ENCODE measurements at regions not wholly inside any gene's neighbourhood (a gene's known extent, or its start where the extent isn't known, plus 50 kb on each side); places are given as distances from the start of the nearest gene placed in this dataset.

- Histone ChIP-seq H3K4me3 (ENCODE audit: low read depth, low read length) (no peak overlapping the region), H3K9me3 (ENCODE audit: control insufficient read depth, insufficient read depth, low read length) (peaks cover 7% of the 10 kb centered on the region; the same call in 1 of the 2 replicates), H3K27me3 (ENCODE audit: control insufficient read depth, insufficient read depth, low read length) (no peaks in the 10 kb centered on the region), H3K27ac (ENCODE audit: low read depth, low read length) (no peak overlapping the region)
- TF ChIP-seq CTCF (IDR thresholded peaks at IDR 0.05; ENCODE audit: low read depth, low read length): no peak
- DNase-seq (ENCODE audit: low read depth, low spot score): no peak
- CTCF ChIA-PET: no interaction called here
- POLR2A ChIA-PET: no interaction called here
Measured at GRCh38 chr7:32153006-32153405, 82.8 kb upstream of the PDE1C start.

- CTCF ChIA-PET: no interaction called here
- DNase-seq (ENCODE audit: low read depth, low spot score): no peak
- no peak overlapping the region for H3K27ac ChIP-seq (ENCODE audit: low read depth, low read length)
- TF ChIP-seq CTCF (IDR thresholded peaks at IDR 0.05; ENCODE audit: low read depth, low read length): no peak
- H3K9me3 ChIP-seq (ENCODE audit: control insufficient read depth, insufficient read depth, low read length): peaks cover 7% of the 10 kb centered on the region; the same call in 1 of the 2 replicates
- no peaks in the 10 kb centered on the region for H3K27me3 ChIP-seq (ENCODE audit: control insufficient read depth, insufficient read depth, low read length)
- POLR2A ChIA-PET: no interaction called here
- H3K4me3 ChIP-seq (ENCODE audit: low read depth, low read length): no peak overlapping the region
Measured at GRCh38 chr7:32152576-32152975, 82.4 kb upstream of the PDE1C start.

GRCh38 chr7:32150589-32150988, 80.4 kb upstream of the PDE1C start:
- Histone ChIP-seq H3K27ac (ENCODE audit: low read depth, low read length) (no peak overlapping the region), H3K9me3 (ENCODE audit: control insufficient read depth, insufficient read depth, low read length) (peaks cover 9% of the 10 kb centered on the region; the same call in 1 of the 2 replicates), H3K27me3 (ENCODE audit: control insufficient read depth, insufficient read depth, low read length) (no peaks in the 10 kb centered on the region), H3K4me3 (ENCODE audit: low read depth, low read length) (no peak overlapping the region)
- CTCF ChIA-PET: no interaction called here
- no peak for TF ChIP-seq CTCF (IDR thresholded peaks at IDR 0.05; ENCODE audit: low read depth, low read length)
- POLR2A ChIA-PET: no interaction called here
- DNase-seq (ENCODE audit: low read depth, low spot score): no peak

GRCh38 chr7:32150039-32150438, 79.8 kb upstream of the PDE1C start:
- H3K27ac ChIP-seq (ENCODE audit: low read depth, low read length): no peak overlapping the region
- DNase-seq (ENCODE audit: low read depth, low spot score): no peak
- POLR2A ChIA-PET: no interaction called here
- no peak for TF ChIP-seq CTCF (IDR thresholded peaks at IDR 0.05; ENCODE audit: low read depth, low read length)
- peaks cover 9% of the 10 kb centered on the region; the same call in 1 of the 2 replicates for H3K9me3 ChIP-seq (ENCODE audit: control insufficient read depth, insufficient read depth, low read length)
- CTCF ChIA-PET: no interaction called here
- H3K27me3 ChIP-seq (ENCODE audit: control insufficient read depth, insufficient read depth, low read length): no peaks in the 10 kb centered on the region
- H3K4me3 ChIP-seq (ENCODE audit: low read depth, low read length): no peak overlapping the region

GRCh38 chr7:32147546-32148268, 77.5 kb upstream of the PDE1C start:
- DNase-seq (ENCODE audit: low read depth, low spot score): no peak
- no peaks in the 10 kb centered on the region for H3K27me3 ChIP-seq (ENCODE audit: control insufficient read depth, insufficient read depth, low read length)
- no peak overlapping the region for H3K27ac ChIP-seq (ENCODE audit: low read depth, low read length)
- ChIA-PET POLR2A (no interaction called here), CTCF (no interaction called here)
- peaks cover 2% of the 10 kb centered on the region; the same call in 1 of the 2 replicates for H3K9me3 ChIP-seq (ENCODE audit: control insufficient read depth, insufficient read depth, low read length)
- H3K4me3 ChIP-seq (ENCODE audit: low read depth, low read length): no peak overlapping the region
- no peak for TF ChIP-seq CTCF (IDR thresholded peaks at IDR 0.05; ENCODE audit: low read depth, low read length)
